Peyer's patch (tissue), 4 donors: ENCODE measurements at regions not wholly inside any gene's neighbourhood (a gene's known extent, or its start where the extent isn't known, plus 50 kb on each side); places are given as distances from the start of the nearest gene placed in this dataset.
"Not testable (repeated sequence)": the region's sequence is repeated elsewhere in the genome, so short reads cannot be mapped to it uniquely, and the experiment has no call there.

Experiments used
- DNase-seq, 3 donors: peaks; one replicate each; pipeline ENCODE4 v3.0.0-alpha.2; 2017 to 2019
- H3K27ac ChIP-seq, 4 donors: fragments of 200-600 bp; sonication (generic); one replicate each; pipeline ENCODE4 v1.5.1; 2016 to 2019
- H3K27me3 ChIP-seq, 2 donors: fragments of 200-600 bp; sonication (generic); one replicate each; pipeline ENCODE4 v1.5.1; 2019
- H3K36me3 ChIP-seq, 3 donors: fragments of 200-600 bp; sonication (generic); one replicate each; pipeline ENCODE4 v1.5.1; 2016 to 2019
- H3K4me1 ChIP-seq, 4 donors: fragments of 200-600 bp; sonication (generic); one replicate each; pipeline ENCODE4 v1.5.1; 2016 to 2019
- H3K4me3 ChIP-seq, 4 donors: fragments of 200-600 bp; sonication (generic); 1 replicate in 3 of 4; 2 replicates in 1 of 4; pipeline ENCODE4 v1.5.1; 2016 to 2019; ENCODE audit warnings: mild to moderate bottlenecking in 1 of 4
- H3K9me3 ChIP-seq, 4 donors: fragments of 200-600 bp; sonication (generic); one replicate each; pipeline ENCODE4 v1.5.1; 2016 to 2019; ENCODE audit warnings: mild to moderate bottlenecking in 1 of 4
- POLR2A ChIP-seq, 2 donors: fragments of 450-650 bp; IDR thresholded peaks; one replicate each; pipeline ENCODE4 v1.5.1; 2017; ENCODE audit warnings: antibody characterized with exemption in 2 of 2, mild to moderate bottlenecking in 2 of 2, moderate library complexity in 2 of 2
- TF ChIP-seq, protein P1 (sequence below), 6 experiments: fragments of 450-650 bp in 4 of 6; fragments of 200-600 bp in 2 of 6; sonication (generic) in 1 of 6; IDR thresholded peaks; one replicate each; pipeline ENCODE4 v1.5.1; 2017 to 2019; ENCODE audit warnings: antibody characterized with exemption in 6 of 6, mild to moderate bottlenecking in 3 of 6, moderate library complexity in 1 of 6

DNA sequence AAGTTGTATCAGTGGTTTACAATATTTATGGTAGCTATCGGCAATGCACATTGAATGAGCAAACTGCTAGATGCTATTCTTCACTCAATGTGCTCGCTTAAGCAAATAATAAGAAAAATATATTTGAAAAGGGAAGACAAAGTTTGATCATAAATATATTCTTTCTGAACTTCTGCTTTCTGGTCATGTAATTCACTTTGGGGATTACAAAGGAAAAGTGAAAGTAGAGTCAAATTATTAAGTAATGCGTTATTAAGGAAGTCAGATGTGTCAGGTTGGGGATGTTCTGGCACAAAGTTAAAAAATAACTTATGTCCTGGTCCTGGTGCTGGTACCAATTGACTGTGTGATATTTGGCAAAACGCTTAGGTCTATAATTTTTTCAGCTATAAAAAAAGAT lies 98.0 kb upstream of the TRIM77 start:
- no peaks in the 10 kb centered on the region for H3K36me3 ChIP-seq
- H3K27me3 ChIP-seq, result no peaks in the 10 kb centered on the region
- DNase-seq, result no peak
- TF ChIP-seq, protein P1, sequence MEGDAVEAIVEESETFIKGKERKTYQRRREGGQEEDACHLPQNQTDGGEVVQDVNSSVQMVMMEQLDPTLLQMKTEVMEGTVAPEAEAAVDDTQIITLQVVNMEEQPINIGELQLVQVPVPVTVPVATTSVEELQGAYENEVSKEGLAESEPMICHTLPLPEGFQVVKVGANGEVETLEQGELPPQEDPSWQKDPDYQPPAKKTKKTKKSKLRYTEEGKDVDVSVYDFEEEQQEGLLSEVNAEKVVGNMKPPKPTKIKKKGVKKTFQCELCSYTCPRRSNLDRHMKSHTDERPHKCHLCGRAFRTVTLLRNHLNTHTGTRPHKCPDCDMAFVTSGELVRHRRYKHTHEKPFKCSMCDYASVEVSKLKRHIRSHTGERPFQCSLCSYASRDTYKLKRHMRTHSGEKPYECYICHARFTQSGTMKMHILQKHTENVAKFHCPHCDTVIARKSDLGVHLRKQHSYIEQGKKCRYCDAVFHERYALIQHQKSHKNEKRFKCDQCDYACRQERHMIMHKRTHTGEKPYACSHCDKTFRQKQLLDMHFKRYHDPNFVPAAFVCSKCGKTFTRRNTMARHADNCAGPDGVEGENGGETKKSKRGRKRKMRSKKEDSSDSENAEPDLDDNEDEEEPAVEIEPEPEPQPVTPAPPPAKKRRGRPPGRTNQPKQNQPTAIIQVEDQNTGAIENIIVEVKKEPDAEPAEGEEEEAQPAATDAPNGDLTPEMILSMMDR (IDR thresholded peaks at IDR 0.05), result no peak
- no peak for TF ChIP-seq POLR2A (IDR thresholded peaks at IDR 0.05)
- no peak overlapping the region for H3K4me3 ChIP-seq
- H3K9me3 ChIP-seq, result no peaks in the 10 kb centered on the region
- no peak overlapping the region for H3K27ac ChIP-seq
- H3K4me1 ChIP-seq, result no peaks in the 10 kb centered on the region

DNA sequence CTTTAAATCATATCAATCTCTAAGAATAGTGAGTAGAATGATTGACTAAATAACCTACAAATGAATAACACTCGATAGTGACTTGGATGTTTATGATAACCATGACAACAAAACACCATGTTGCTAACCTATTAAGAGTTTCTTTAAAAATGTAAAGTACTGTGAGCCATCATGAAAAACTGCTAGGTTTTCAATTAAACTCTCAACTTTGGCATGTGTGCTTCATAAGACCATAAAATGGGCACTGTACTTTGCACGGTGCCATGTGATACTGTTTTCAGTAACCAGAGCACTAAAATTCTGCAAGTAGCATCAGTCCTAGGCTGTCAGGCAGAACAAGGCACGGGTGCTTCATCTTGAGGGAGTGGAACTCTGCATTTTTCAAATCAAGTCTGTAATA lies 96.2 kb upstream of the TRIM77 start:
- no peak for DNase-seq
- Histone ChIP-seq H3K36me3 (no peaks in the 10 kb centered on the region), H3K4me1 (no peaks in the 10 kb centered on the region), H3K27me3 (no peaks in the 10 kb centered on the region), H3K27ac (no peak overlapping the region), H3K9me3 (no peaks in the 10 kb centered on the region), H3K4me3 (no peak overlapping the region)
- TF ChIP-seq, protein P1 (IDR thresholded peaks at IDR 0.05), result no peak
- TF ChIP-seq POLR2A (IDR thresholded peaks at IDR 0.05), result no peak

DNA sequence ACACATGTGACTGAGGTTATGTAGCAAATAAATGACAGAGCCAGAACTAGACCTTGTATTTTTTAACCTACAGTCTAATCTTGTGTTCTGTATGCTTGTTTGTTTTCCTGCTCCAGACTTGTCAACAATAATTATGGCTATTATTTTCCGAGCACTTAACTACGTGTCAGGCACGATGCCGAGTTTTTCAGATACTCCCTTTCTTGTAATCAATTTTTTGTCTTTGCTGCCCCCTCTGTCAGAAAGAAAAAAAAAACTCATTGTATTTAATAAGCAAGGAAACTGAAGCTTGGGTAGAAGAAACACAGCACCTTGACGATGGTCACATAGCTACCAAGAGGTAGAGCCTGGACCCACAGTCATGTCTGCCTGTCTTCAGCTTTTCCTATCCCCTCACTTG lies 95.7 kb upstream of the TRIM77 start:
- not testable (repeated sequence) for DNase-seq, H3K9me3 ChIP-seq, H3K27ac ChIP-seq

DNA sequence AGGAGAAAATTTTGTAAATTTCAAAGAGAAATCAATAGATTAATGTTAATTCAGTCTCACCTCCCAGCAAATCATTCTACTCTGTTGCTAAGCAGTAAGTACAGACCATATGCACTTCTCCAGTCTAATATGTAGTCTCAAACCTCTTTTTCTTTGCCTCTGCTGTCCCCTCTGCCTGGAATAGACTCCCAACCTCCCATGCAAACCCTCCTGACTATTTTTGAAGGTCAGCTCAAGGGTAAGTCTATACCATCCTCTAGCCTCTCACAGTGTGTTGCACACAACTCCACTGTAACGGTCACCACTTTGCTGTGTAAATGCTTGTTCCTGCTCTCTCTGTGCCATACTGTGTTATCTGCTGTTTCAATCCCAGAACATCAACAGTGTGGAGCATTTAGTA lies 94.5 kb upstream of the TRIM77 start:
- not testable (repeated sequence) for DNase-seq, H3K4me1 ChIP-seq, H3K4me3 ChIP-seq, H3K27ac ChIP-seq, H3K36me3 ChIP-seq, H3K27me3 ChIP-seq, H3K9me3 ChIP-seq

More for the DNA sequence above, 95.7 kb upstream of the TRIM77 start:
- H3K4me1 ChIP-seq, H3K27me3 ChIP-seq, H3K36me3 ChIP-seq, H3K4me3 ChIP-seq: not testable (repeated sequence)

DNA sequence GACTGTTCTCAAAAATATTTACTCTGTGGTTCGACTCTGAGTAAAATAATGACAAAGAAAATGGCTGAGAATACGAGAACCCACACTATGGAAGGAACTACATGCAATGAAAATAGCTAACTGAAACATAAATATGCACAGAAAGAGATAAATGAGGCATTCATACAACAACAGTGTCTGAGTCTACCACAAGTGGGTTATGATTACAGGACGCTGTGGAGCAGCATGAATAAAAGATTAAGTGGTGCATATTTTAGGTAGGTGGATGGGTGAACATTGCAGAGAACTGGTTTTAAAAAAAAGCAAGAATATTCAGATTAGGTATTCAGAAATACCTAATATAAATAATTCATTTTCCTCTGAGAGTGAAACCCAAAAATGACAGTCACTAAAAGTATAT lies 93.9 kb upstream of the TRIM77 start:
- H3K27ac ChIP-seq, H3K4me3 ChIP-seq, H3K4me1 ChIP-seq, H3K9me3 ChIP-seq, H3K27me3 ChIP-seq, DNase-seq, H3K36me3 ChIP-seq: not testable (repeated sequence)

DNA sequence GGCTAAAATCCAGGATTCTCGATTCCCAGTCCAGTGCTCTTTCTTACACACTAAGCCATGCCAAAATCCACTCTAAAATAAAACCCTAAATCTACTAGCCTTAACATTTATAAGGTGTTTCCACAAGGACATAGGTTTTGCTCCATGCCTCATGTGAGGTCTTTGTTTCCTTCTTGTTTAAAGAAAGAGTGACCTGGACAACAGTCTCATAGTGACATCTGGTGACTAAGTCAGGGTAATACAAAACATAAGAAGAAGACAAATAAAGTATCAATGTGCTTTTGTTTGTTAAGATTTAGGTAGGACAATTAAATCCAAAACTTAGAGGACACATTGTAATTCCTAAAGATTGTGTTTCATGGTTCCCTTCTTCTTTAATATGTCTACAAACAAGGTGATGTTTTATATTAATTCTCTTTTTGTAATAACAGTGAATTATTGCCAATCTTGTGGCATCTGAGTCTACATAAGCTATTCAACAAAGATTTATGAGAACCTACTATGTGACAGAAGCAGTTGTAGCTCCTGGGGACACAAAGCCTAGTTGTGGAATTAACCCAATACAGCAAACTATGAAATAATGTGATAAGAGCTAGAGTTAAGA lies 93.0 kb upstream of the TRIM77 start:
- not testable (repeated sequence) for DNase-seq, H3K27ac ChIP-seq, H3K4me3 ChIP-seq, H3K36me3 ChIP-seq, H3K9me3 ChIP-seq, H3K4me1 ChIP-seq, H3K27me3 ChIP-seq
- TF ChIP-seq, protein P1 (IDR thresholded peaks at IDR 0.05), result peak in 4 of 6 experiments; percentile 8 to 56 (median 42)

DNA sequence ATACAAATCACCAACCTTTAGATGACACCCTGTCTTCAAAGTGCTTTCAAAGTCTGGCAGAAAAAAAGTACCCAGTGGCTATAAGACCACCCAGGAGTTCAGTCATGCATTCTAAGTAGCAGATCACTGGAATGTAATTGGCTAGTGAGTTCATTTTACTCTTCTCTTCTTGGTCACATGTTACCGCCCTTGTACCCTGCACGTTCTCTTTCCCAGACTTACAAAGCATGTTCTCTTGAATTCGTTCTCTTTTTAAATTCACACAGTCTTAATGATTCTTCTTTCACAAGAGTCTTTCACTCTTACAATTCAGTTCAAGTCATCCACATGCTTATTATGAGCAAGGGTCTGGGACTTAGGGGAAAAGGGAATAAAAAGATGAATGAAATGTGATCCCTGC lies 89.4 kb upstream of the TRIM77 start:
- DNase-seq, result not testable (repeated sequence)

DNA sequence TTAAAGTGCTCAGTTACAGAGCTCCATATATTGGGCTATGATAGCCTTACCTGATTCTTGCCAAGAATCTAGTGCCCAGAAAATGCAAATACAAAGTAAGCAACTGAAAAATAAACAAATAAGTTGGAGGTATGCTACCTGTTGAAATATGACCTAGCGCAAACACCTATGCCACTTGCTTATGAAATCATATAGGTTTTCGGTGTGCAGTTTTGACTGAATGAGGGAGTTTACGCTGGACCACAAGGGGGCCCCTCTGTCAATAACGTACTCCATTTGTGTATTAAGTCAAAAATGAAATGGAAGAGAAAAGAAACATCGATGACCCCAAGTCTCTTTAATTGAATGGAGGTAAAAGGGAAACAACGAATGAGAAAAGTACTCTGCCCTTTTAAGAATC lies 84.9 kb upstream of the TRIM77 start:
- no peak for DNase-seq
- Histone ChIP-seq H3K9me3 (no peaks in the 10 kb centered on the region), H3K27me3 (no peaks in the 10 kb centered on the region), H3K4me1 (no peaks in the 10 kb centered on the region), H3K4me3 (no peak overlapping the region), H3K27ac (no peak overlapping the region), H3K36me3 (no peaks in the 10 kb centered on the region)
- no peak for TF ChIP-seq POLR2A (IDR thresholded peaks at IDR 0.05)
- TF ChIP-seq, protein P1 (IDR thresholded peaks at IDR 0.05), result no peak

More for the DNA sequence above, 89.4 kb upstream of the TRIM77 start:
- not testable (repeated sequence) for H3K9me3 ChIP-seq, H3K27ac ChIP-seq, H3K36me3 ChIP-seq, H3K4me1 ChIP-seq, H3K27me3 ChIP-seq, H3K4me3 ChIP-seq
